Trophoblast cell (in vitro differentiated cells and primary cell): ENCODE measurements at regions not wholly inside any gene's neighbourhood (a gene's known extent, or its start where the extent isn't known, plus 50 kb on each side); places are given as distances from the start of the nearest gene placed in this dataset.

ENCODE experiments used
- DNase-seq, 2 donors: peaks; one replicate each; pipeline ENCODE4 v3.0.0-alpha.2; 2016
- H2AFZ ChIP-seq: 2 replicates; pipeline ENCODE4 v1.6.1; 2013; ENCODE audit warnings: low read length, moderate library complexity, mild to moderate bottlenecking; ENCODE audit not compliant: insufficient read depth, poor library complexity
- H2AK5ac ChIP-seq: 2 replicates; pipeline ENCODE4 v1.6.1; 2013; ENCODE audit warnings: mild to moderate bottlenecking, low read length
- H2BK120ac ChIP-seq: 2 replicates; pipeline ENCODE4 v1.6.1; 2013; ENCODE audit warnings: low read length, mild to moderate bottlenecking, moderate library complexity; ENCODE audit not compliant: insufficient read depth, poor library complexity
- H2BK12ac ChIP-seq: 2 replicates; pipeline ENCODE4 v1.6.1; 2013; ENCODE audit warnings: mild to moderate bottlenecking, low read length, moderate library complexity
- H2BK5ac ChIP-seq: 2 replicates; pipeline ENCODE4 v1.6.1; 2013; ENCODE audit warnings: low read length, low read depth, moderate library complexity, mild to moderate bottlenecking; ENCODE audit not compliant: poor library complexity
- H3K14ac ChIP-seq: 2 replicates; pipeline ENCODE4 v1.6.1; 2013; ENCODE audit warnings: mild to moderate bottlenecking, low read length
- H3K18ac ChIP-seq: 2 replicates; pipeline ENCODE4 v1.6.1; 2013; ENCODE audit warnings: mild to moderate bottlenecking, low read length
- H3K23ac ChIP-seq: 2 replicates; pipeline ENCODE4 v1.6.1; 2013; ENCODE audit warnings: low read length
- H3K27ac ChIP-seq: 2 replicates; pipeline ENCODE4 v1.5.1; 2013; ENCODE audit warnings: low read depth, mild to moderate bottlenecking, inconsistent platforms, low read length, moderate library complexity
- H3K27me3 ChIP-seq: 2 replicates; pipeline ENCODE4 v1.6.1; 2013; ENCODE audit warnings: inconsistent platforms, mild to moderate bottlenecking, low read length, moderate library complexity; ENCODE audit not compliant: insufficient read depth
- H3K36me3 ChIP-seq, 2 experiments: 1 replicate in 1 of 2; 2 replicates in 1 of 2; pipeline ENCODE4 v1.6.1; 2013; ENCODE audit warnings: low read length in 2 of 2, mild to moderate bottlenecking in 2 of 2, moderate library complexity in 1 of 2; ENCODE audit not compliant: insufficient read depth in 2 of 2, control insufficient read depth in 1 of 2
- H3K4ac ChIP-seq: 2 replicates; pipeline ENCODE4 v1.6.1; 2013; ENCODE audit warnings: low read depth, mild to moderate bottlenecking, low read length, moderate library complexity
- H3K4me1 ChIP-seq, 2 experiments: 1 replicate in 1 of 2; 2 replicates in 1 of 2; pipeline ENCODE4 v1.6.1; 2013; ENCODE audit warnings: low read length in 2 of 2, mild to moderate bottlenecking in 2 of 2, moderate library complexity in 1 of 2; ENCODE audit not compliant: insufficient read depth in 2 of 2, control insufficient read depth in 1 of 2
- H3K4me2 ChIP-seq: 2 replicates; pipeline ENCODE4 v1.6.1; 2013; ENCODE audit warnings: inconsistent platforms, mild to moderate bottlenecking, low read length, moderate library complexity
- H3K4me3 ChIP-seq: 2 replicates; pipeline ENCODE4 v1.5.1; 2013; ENCODE audit warnings: mild to moderate bottlenecking, low read depth, low read length, inconsistent platforms
- H3K79me1 ChIP-seq: one replicate; pipeline ENCODE4 v1.6.1; 2013; ENCODE audit warnings: low read length
- H3K79me2 ChIP-seq: 2 replicates; pipeline ENCODE4 v1.6.1; 2013; ENCODE audit warnings: low read length, mild to moderate bottlenecking; ENCODE audit not compliant: control insufficient read depth, insufficient read depth, poor library complexity
- H3K9ac ChIP-seq: 2 replicates; pipeline ENCODE4 v1.6.1; 2013; ENCODE audit warnings: mild to moderate bottlenecking, low read length
- H3K9me3 ChIP-seq: 2 replicates; pipeline ENCODE4 v1.6.1; 2013; ENCODE audit warnings: low read depth, mild to moderate bottlenecking, control low read depth, inconsistent platforms, low read length; ENCODE audit not compliant: insufficient read depth
- H4K12ac ChIP-seq: 2 replicates; pipeline ENCODE4 v1.6.1; 2013; ENCODE audit warnings: low read depth, mild to moderate bottlenecking, low read length, moderate library complexity
- H4K8ac ChIP-seq: 2 replicates; pipeline ENCODE4 v1.6.1; 2013; ENCODE audit warnings: low read depth, mild to moderate bottlenecking, low read length, moderate library complexity
- H4K91ac ChIP-seq: one replicate; pipeline ENCODE4 v1.6.1; 2013; ENCODE audit warnings: low read depth, mild to moderate bottlenecking, low read length, moderate library complexity
- WGBS: extraction: QIAGEN DNeasy Blood & Tissue Kit; methylation state at CpG from one replicate; pipeline ENCODE4 v1.1.7; 2013; ENCODE audit warnings: missing lambda C conversion rate; ENCODE audit not compliant: insufficient read length, insufficient coverage; ENCODE audit errors: extremely low coverage; 5-methylcytosine and 5-hydroxymethylcytosine counted together

GRCh38 chr20:1810926-1811620 lies 84.1 kb upstream of the SIRPA start:
- peaks cover 10 to 27% of the 10 kb centered on the region in 2 experiments for H3K4me1 ChIP-seq
- H3K79me2 ChIP-seq, result no peaks in the 10 kb centered on the region
- H3K27ac ChIP-seq, result peak overlapping the region; percentile 59
- H3K23ac ChIP-seq, result no peak overlapping the region
- peak overlapping the region; percentile 60 for H4K91ac ChIP-seq
- no peak overlapping the region for H2BK5ac ChIP-seq
- peak overlapping the region; percentile 47 for H2AFZ ChIP-seq
- peaks cover 4% of the 10 kb centered on the region for H3K79me1 ChIP-seq
- no CpG with 5 or more reads among the region's 7 CpGs for WGBS
- H3K27me3 ChIP-seq, result no peaks in the 10 kb centered on the region
- peak overlapping the region; percentile 60 for H2BK120ac ChIP-seq
- no peak overlapping the region for H2AK5ac ChIP-seq
- H3K18ac ChIP-seq, result peak overlapping the region; percentile 62
- H3K4me2 ChIP-seq, result no peak overlapping the region
- no peaks in the 10 kb centered on the region for H3K36me3 ChIP-seq
- DNase-seq, result no peak
- no peaks in the 10 kb centered on the region for H3K9me3 ChIP-seq
- no peak overlapping the region for H3K9ac ChIP-seq
- H4K8ac ChIP-seq, result peak overlapping the region; percentile 39
- H3K14ac ChIP-seq, result peak overlapping the region; percentile 68
- no peak overlapping the region for H3K4me3 ChIP-seq
- H4K12ac ChIP-seq, result no peak overlapping the region
- H2BK12ac ChIP-seq, result peak overlapping the region; percentile 66
- H3K4ac ChIP-seq, result no peak overlapping the region

GRCh38 chr20:1810572-1810925 lies 84.7 kb upstream of the SIRPA start:
- H2BK120ac ChIP-seq, result no peak overlapping the region
- DNase-seq, result no peak
- H4K8ac ChIP-seq, result no peak overlapping the region
- no peak overlapping the region for H3K4me3 ChIP-seq
- H3K27ac ChIP-seq, result no peak overlapping the region
- no peak overlapping the region for H3K4me2 ChIP-seq
- no peak overlapping the region for H4K12ac ChIP-seq
- no peak overlapping the region for H3K14ac ChIP-seq
- H2AFZ ChIP-seq, result no peak overlapping the region
- no peak overlapping the region for H2BK5ac ChIP-seq
- H3K9me3 ChIP-seq, result no peaks in the 10 kb centered on the region
- no peaks in the 10 kb centered on the region for H3K79me2 ChIP-seq
- no peak overlapping the region for H3K23ac ChIP-seq
- no peak overlapping the region for H2AK5ac ChIP-seq
- H3K18ac ChIP-seq, result no peak overlapping the region
- no peaks in the 10 kb centered on the region for H3K27me3 ChIP-seq
- H4K91ac ChIP-seq, result peak overlapping the region; percentile 60
- no CpG with 5 or more reads among the region's 5 CpGs for WGBS
- H2BK12ac ChIP-seq, result no peak overlapping the region
- H3K36me3 ChIP-seq, result no peaks in the 10 kb centered on the region
- H3K9ac ChIP-seq, result no peak overlapping the region
- H3K4me1 ChIP-seq, result peaks cover 10 to 27% of the 10 kb centered on the region in 2 experiments
- H3K4ac ChIP-seq, result no peak overlapping the region
- H3K79me1 ChIP-seq, result peaks cover 4% of the 10 kb centered on the region

- no peak overlapping the region for H3K4me3 ChIP-seq
- H2AK5ac ChIP-seq, result no peak overlapping the region
- H3K9me3 ChIP-seq, result no peaks in the 10 kb centered on the region
- H3K4me2 ChIP-seq, result peak overlapping the region; percentile 6
- WGBS, result no CpG with 5 or more reads among the region's 10 CpGs
- H3K18ac ChIP-seq, result no peak overlapping the region
- H3K36me3 ChIP-seq, result no peaks in the 10 kb centered on the region
- H3K23ac ChIP-seq, result no peak overlapping the region
- peak; percentile 21 to 30 for DNase-seq
- H3K4ac ChIP-seq, result no peak overlapping the region
- no peak overlapping the region for H2AFZ ChIP-seq
- H4K91ac ChIP-seq, result peak overlapping the region; percentile 37
- H3K79me1 ChIP-seq, result peaks cover 4% of the 10 kb centered on the region
- H4K8ac ChIP-seq, result no peak overlapping the region
- peak overlapping the region; percentile 63 for H3K27ac ChIP-seq
- H3K79me2 ChIP-seq, result no peaks in the 10 kb centered on the region
- H4K12ac ChIP-seq, result no peak overlapping the region
- peak overlapping the region; percentile 28 for H2BK120ac ChIP-seq
- H3K9ac ChIP-seq, result no peak overlapping the region
- peak overlapping the region; percentile 38 for H2BK12ac ChIP-seq
- H3K27me3 ChIP-seq, result no peaks in the 10 kb centered on the region
- peak overlapping the region; percentile 15 for H3K14ac ChIP-seq
- peaks cover 12 to 32% of the 10 kb centered on the region in 2 experiments for H3K4me1 ChIP-seq
- no peak overlapping the region for H2BK5ac ChIP-seq
Observed at GRCh38 chr20:1809611-1810510, 85.3 kb upstream of the SIRPA start.

- WGBS, result no CpG with 5 or more reads among the region's 2 CpGs
- H3K23ac ChIP-seq, result no peak overlapping the region
Observed at GRCh38 chr20:1809131-1809572, 86.1 kb upstream of the SIRPA start.

More at GRCh38 chr20:1809131-1809572, 86.1 kb upstream of the SIRPA start:
- no peaks in the 10 kb centered on the region for H3K27me3 ChIP-seq
- peak overlapping the region; percentile 6 for H3K4me2 ChIP-seq
- H3K36me3 ChIP-seq, result no peaks in the 10 kb centered on the region
- H3K27ac ChIP-seq, result peak overlapping the region; percentile 63
- H3K18ac ChIP-seq, result no peak overlapping the region
- H3K9ac ChIP-seq, result no peak overlapping the region
- H2BK5ac ChIP-seq, result no peak overlapping the region
- H3K4me1 ChIP-seq, result peaks cover 14 to 35% of the 10 kb centered on the region in 2 experiments
- no peak overlapping the region for H2AK5ac ChIP-seq
- H3K79me2 ChIP-seq, result no peaks in the 10 kb centered on the region
- H2BK120ac ChIP-seq, result no peak overlapping the region
- peak overlapping the region; percentile 38 for H2BK12ac ChIP-seq
- peak; percentile 58 to 77 for DNase-seq
- no peak overlapping the region for H4K8ac ChIP-seq
- H4K91ac ChIP-seq, result peak overlapping the region; percentile 22
- no peak overlapping the region for H3K4ac ChIP-seq
- no peaks in the 10 kb centered on the region for H3K9me3 ChIP-seq
- H3K4me3 ChIP-seq, result no peak overlapping the region
- no peak overlapping the region for H2AFZ ChIP-seq
- H4K12ac ChIP-seq, result no peak overlapping the region
- H3K79me1 ChIP-seq, result peaks cover 4% of the 10 kb centered on the region
- H3K14ac ChIP-seq, result peak overlapping the region; percentile 15
